Hepatocyte (in vitro differentiated cells): ENCODE measurements at regions not wholly inside any gene's neighbourhood (a gene's known extent, or its start where the extent isn't known, plus 50 kb on each side); places are given as distances from the start of the nearest gene placed in this dataset.
A peak's percentile ranks its signal among the peaks of the same experiment; 100 is the strongest.

Experiments used
- DNase-seq: peaks from one replicate; pipeline ENCODE4 v3.0.0-alpha.2; 2016; ENCODE audit warnings: low spot score
- H2AFZ ChIP-seq: fragments of 200-600 bp; sonication (generic); 2 replicates; pipeline ENCODE4 v1.6.0; 2016; ENCODE audit warnings: antibody characterized with exemption, mild to moderate bottlenecking
- H3K27ac ChIP-seq: fragments of 200-600 bp; sonication (generic); 2 replicates; pipeline ENCODE4 v1.5.1; 2016; ENCODE audit warnings: mild to moderate bottlenecking
- H3K27me3 ChIP-seq: fragments of 200-600 bp; sonication (generic); 2 replicates; pipeline ENCODE4 v1.6.1; 2016
- H3K36me3 ChIP-seq: fragments of 200-600 bp; sonication (generic); replicated peaks from 2 replicates; pipeline ENCODE4 v1.5.1; 2016; ENCODE audit warnings: low read depth; ENCODE audit not compliant: insufficient read depth
- H3K4me1 ChIP-seq: fragments of 200-600 bp; sonication (generic); 2 replicates; pipeline ENCODE4 v1.5.1; 2016; ENCODE audit warnings: mild to moderate bottlenecking, moderate library complexity; ENCODE audit not compliant: insufficient read depth
- H3K4me2 ChIP-seq: fragments of 200-600 bp; sonication (generic); 2 replicates; pipeline ENCODE4 v1.6.0; 2016
- H3K4me3 ChIP-seq: fragments of 200-600 bp; sonication (generic); 2 replicates; pipeline ENCODE4 v1.5.1; 2016; ENCODE audit warnings: mild to moderate bottlenecking
- H3K79me2 ChIP-seq: fragments of 200-600 bp; sonication (generic); 2 replicates; pipeline ENCODE4 v1.6.0; 2017; ENCODE audit warnings: mild to moderate bottlenecking
- H3K9me2 ChIP-seq: fragments of 200-600 bp; sonication (generic); replicated peaks from 2 replicates; pipeline ENCODE4 v1.6.0; 2017; ENCODE audit warnings: mild to moderate bottlenecking; ENCODE audit not compliant: insufficient read depth
- H3K9me3 ChIP-seq: fragments of 200-600 bp; sonication (generic); 2 replicates; pipeline ENCODE4 v1.5.1; 2016; ENCODE audit warnings: low read depth, mild to moderate bottlenecking
- H4K20me1 ChIP-seq: fragments of 200-600 bp; sonication (generic); 2 replicates; pipeline ENCODE4 v1.6.0; 2016; ENCODE audit warnings: mild to moderate bottlenecking; ENCODE audit not compliant: insufficient read depth, poor library complexity, severe bottlenecking
- CTCF ChIP-seq: fragments of 200-600 bp; sonication (generic); IDR thresholded peaks from 2 replicates; pipeline ENCODE4 v1.5.1; 2016; ENCODE audit warnings: antibody characterized with exemption, mild to moderate bottlenecking; ENCODE audit not compliant: poor library complexity
- EZH2 ChIP-seq: fragments of 200-600 bp; sonication (generic); IDR thresholded peaks from 2 replicates; pipeline ENCODE4 v1.6.1; 2016; ENCODE audit warnings: antibody characterized with exemption, mild to moderate bottlenecking, borderline replicate concordance
- EZH2phosphoT487 ChIP-seq: fragments of 200-600 bp; sonication (generic); IDR thresholded peaks from one replicate; pipeline ENCODE4 v1.6.1; 2018; ENCODE audit warnings: antibody characterized with exemption, mild to moderate bottlenecking, low read depth, moderate library complexity; ENCODE audit not compliant: unreplicated experiment, severe bottlenecking
- WGBS: methylation state at CpG from one replicate; pipeline ENCODE4 v1.1.6; 2016; ENCODE audit warnings: low lambda C conversion rate; ENCODE audit errors: missing lambda C conversion rate; 5-methylcytosine and 5-hydroxymethylcytosine counted together

DNA sequence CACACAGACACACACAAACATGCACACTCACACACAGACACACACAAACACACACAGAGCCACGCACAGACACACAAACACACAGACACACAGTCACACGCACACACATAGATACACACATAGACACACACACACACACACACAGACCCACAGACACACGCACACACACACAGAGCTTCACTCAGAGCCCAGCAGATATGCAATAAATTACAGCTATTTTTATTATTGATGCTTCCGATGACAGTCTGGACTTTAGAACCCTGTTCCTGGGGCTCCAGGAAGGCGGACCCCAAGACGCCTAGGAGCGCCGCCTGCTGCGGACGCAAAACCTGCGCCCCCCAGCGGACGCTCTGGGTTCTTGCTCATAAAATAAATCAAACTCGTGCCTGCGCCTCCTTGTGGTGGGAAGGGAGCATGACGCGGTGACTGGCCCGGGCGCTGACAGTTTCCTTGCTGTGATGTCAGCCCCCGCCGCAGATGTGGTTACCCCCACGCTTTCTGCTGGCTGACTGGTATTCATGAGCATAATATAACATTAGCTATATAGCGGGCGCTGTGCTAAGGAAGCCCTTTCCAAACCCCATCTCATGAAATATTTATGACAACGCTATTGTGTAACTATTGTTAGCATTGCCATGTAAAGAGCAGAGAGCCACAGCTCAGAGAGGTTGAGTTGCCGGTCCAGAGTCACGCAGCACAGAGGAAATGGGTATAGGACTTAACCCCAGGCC is 64.4 kb upstream of the TM9SF2 start:
- Histone ChIP-seq H3K4me3 (no peak overlapping the region), H3K4me1 (peaks cover 3% of the 10 kb centered on the region), H2AFZ (no peak overlapping the region), H3K27ac (no peak overlapping the region), H3K36me3 (no peaks in the 10 kb centered on the region), H4K20me1 (no peaks in the 10 kb centered on the region), H3K4me2 (peak overlapping the region; percentile 63), H3K9me2 (no peaks in the 10 kb centered on the region), H3K79me2 (no peaks in the 10 kb centered on the region), H3K27me3 (peaks cover 3% of the 10 kb centered on the region), H3K9me3 (no peaks in the 10 kb centered on the region)
- peak; percentile 91 for DNase-seq
- 25% methylated on average over 27 of the region's 27 CpGs for WGBS
- TF ChIP-seq EZH2 = no peak
- TF ChIP-seq CTCF = peak; percentile 100

DNA sequence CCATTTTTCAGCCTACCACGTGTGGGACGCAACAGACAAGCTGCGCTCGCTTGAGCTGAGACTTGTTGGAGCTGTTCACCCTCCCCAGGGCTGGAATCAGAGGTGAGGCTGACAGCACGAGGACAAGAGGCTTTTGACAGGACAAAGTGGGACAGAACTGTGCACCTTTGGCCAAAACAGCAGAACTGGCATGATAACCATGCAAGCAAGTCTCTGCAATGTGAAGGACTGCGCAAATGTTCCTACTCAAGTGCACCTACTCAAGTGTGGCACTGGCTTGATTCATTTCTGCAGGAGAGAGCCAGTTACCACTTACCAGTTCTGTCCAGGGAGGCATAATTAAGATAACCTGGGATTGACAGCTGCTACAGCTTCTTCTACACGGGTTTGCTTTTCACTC is 62.2 kb upstream of the TM9SF2 start:
- no peaks in the 10 kb centered on the region for H3K4me1 ChIP-seq
- no peaks in the 10 kb centered on the region for H3K9me3 ChIP-seq
- no peaks in the 10 kb centered on the region for H3K79me2 ChIP-seq
- no peak overlapping the region for H2AFZ ChIP-seq
- H3K9me2 ChIP-seq = no peaks in the 10 kb centered on the region
- no peak for TF ChIP-seq EZH2phosphoT487
- TF ChIP-seq CTCF = no peak
- no peak for TF ChIP-seq EZH2
- no peaks in the 10 kb centered on the region for H3K36me3 ChIP-seq
- no peak for DNase-seq
- 84% methylated on average over 7 of the region's 7 CpGs for WGBS
- H3K4me3 ChIP-seq = no peak overlapping the region
- peaks cover 3% of the 10 kb centered on the region for H3K27me3 ChIP-seq
- no peak overlapping the region for H3K27ac ChIP-seq
- no peaks in the 10 kb centered on the region for H4K20me1 ChIP-seq
- no peak overlapping the region for H3K4me2 ChIP-seq

DNA sequence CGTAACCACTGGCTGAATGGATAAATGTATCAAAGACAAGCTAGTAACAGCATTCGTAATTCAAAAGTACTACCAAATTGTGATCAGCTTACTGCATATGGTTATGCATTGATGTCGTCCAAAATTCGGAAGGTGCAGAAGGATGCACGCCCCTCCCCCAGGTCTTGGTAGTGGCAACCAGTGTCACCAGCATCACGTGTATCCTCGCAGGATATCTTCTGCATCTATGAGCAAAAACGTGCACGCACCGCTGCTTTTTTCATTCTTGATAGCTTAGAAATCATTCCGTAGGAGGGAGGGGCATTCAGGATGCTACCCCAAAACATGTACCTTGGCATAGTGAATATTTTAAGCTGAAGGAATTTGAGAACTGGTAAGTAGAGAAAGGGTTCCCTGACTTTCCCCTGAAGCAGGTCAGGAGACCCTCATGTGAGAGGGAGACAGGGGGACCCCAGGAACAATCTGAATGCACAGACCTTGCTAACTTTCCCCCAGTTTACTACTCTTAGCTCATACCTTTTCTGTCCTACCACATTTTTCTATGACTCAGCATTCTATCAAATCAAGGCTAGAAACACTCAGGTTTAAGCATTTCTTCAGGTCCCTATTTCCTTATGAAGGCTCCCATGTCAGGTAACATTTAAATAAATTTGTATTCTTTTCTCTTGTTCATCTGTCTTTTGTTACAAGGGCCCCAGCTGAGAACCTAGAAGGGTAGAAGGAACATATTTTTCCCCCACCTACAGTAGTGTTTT is 61.2 kb upstream of the TM9SF2 start:
- Histone ChIP-seq H3K27me3 (peaks cover 3% of the 10 kb centered on the region), H3K79me2 (no peaks in the 10 kb centered on the region), H3K9me3 (no peaks in the 10 kb centered on the region), H2AFZ (no peak overlapping the region), H3K4me1 (no peaks in the 10 kb centered on the region), H3K27ac (no peak overlapping the region), H3K9me2 (no peaks in the 10 kb centered on the region), H4K20me1 (no peaks in the 10 kb centered on the region), H3K36me3 (no peaks in the 10 kb centered on the region), H3K4me3 (no peak overlapping the region), H3K4me2 (no peak overlapping the region)
- TF ChIP-seq CTCF (no peak), EZH2 (no peak), EZH2phosphoT487 (no peak)
- DNase-seq = no peak
- 77% methylated on average over 11 of the region's 11 CpGs for WGBS
